Tibial nerve (tissue), 4 donors: ENCODE measurements at regions not wholly inside any gene's neighbourhood (a gene's known extent, or its start where the extent isn't known, plus 50 kb on each side); places are given as distances from the start of the nearest gene placed in this dataset.

Source experiments
- DNase-seq, 2 donors: peaks; one replicate each; pipeline ENCODE4 v3.0.0-alpha.2; 2019; ENCODE audit warnings: low spot score in 2 of 2
- H3K27ac ChIP-seq, 4 donors: fragments of 200-600 bp; sonication (generic) in 3 of 4; one replicate each; pipeline ENCODE4 v1.5.1; 2017 to 2019; ENCODE audit warnings: mild to moderate bottlenecking in 1 of 4
- H3K27me3 ChIP-seq, 2 donors: fragments of 200-600 bp; sonication (generic) in 1 of 2; one replicate each; pipeline versions ENCODE4 v1.5.1 to v1.6.0; 2017 to 2019
- H3K36me3 ChIP-seq, 3 donors: fragments of 200-600 bp; sonication (generic); one replicate each; pipeline ENCODE4 v1.5.1; 2018 to 2019
- H3K4me1 ChIP-seq, 4 donors: fragments of 200-600 bp; sonication (generic) in 3 of 4; one replicate each; pipeline ENCODE4 v1.5.1; 2017 to 2019
- H3K4me3 ChIP-seq, 4 donors: fragments of 200-600 bp; sonication (generic) in 3 of 4; one replicate each; pipeline ENCODE4 v1.5.1; 2017 to 2019; ENCODE audit warnings: mild to moderate bottlenecking in 1 of 4, moderate library complexity in 1 of 4
- H3K9me3 ChIP-seq, 4 donors: fragments of 200-600 bp; sonication (generic) in 3 of 4; one replicate each; pipeline ENCODE4 v1.5.1; 2017 to 2019
- CTCF ChIP-seq, 5 experiments: fragments of 200-600 bp in 3 of 5; fragments of 450-650 bp in 2 of 5; sonication (generic) in 3 of 5; IDR thresholded peaks; one replicate each; pipeline ENCODE4 v1.5.1; 2016 to 2019; ENCODE audit warnings: antibody characterized with exemption in 5 of 5, mild to moderate bottlenecking in 3 of 5, moderate library complexity in 2 of 5
- EP300 ChIP-seq, 2 donors: sonication (generic); formaldehyde crosslinking; IDR thresholded peaks; one replicate each; pipeline ENCODE4 v1.6.1; 2017; ENCODE audit warnings: antibody characterized with exemption in 2 of 2, mild to moderate bottlenecking in 1 of 2
- POLR2A ChIP-seq, 2 donors: fragments of 450-650 bp; IDR thresholded peaks; one replicate each; pipeline ENCODE4 v1.6.1; 2017; ENCODE audit warnings: antibody characterized with exemption in 2 of 2, mild to moderate bottlenecking in 2 of 2, moderate library complexity in 2 of 2
- WGBS, 2 donors: methylation state at CpG; one replicate each; pipeline ENCODE4 v1.1.5; 2018; 5-methylcytosine and 5-hydroxymethylcytosine counted together

GRCh38 chr1:14034506-14034905, 334.5 kb downstream of the PRDM2 start:
- no peaks in the 10 kb centered on the region for H3K27me3 ChIP-seq
- no peak for TF ChIP-seq EP300 (IDR thresholded peaks at IDR 0.05)
- TF ChIP-seq CTCF (IDR thresholded peaks at IDR 0.05) = no peak
- no peak for TF ChIP-seq POLR2A (IDR thresholded peaks at IDR 0.05)

GRCh38 chr1:14037101-14037847, 337.3 kb downstream of the PRDM2 start:
- DNase-seq = no peak
- H3K27me3 ChIP-seq = no peaks in the 10 kb centered on the region
- no peaks in the 10 kb centered on the region for H3K36me3 ChIP-seq
- no peaks in the 10 kb centered on the region for H3K4me1 ChIP-seq
- H3K9me3 ChIP-seq = peaks cover 0 to 15% (median under 1%) of the 10 kb centered on the region in 4 donors
- WGBS, 2 donors = 47 to 50% methylated on average over 6 of the region's 6 CpGs
- TF ChIP-seq CTCF (IDR thresholded peaks at IDR 0.05) = no peak
- TF ChIP-seq POLR2A (IDR thresholded peaks at IDR 0.05) = no peak
- TF ChIP-seq EP300 (IDR thresholded peaks at IDR 0.05) = no peak
- H3K4me3 ChIP-seq = no peak overlapping the region
- no peak overlapping the region for H3K27ac ChIP-seq

More at GRCh38 chr1:14034506-14034905, 334.5 kb downstream of the PRDM2 start:
- Histone ChIP-seq H3K36me3 (no peaks in the 10 kb centered on the region), H3K4me3 (no peak overlapping the region), H3K4me1 (no peaks in the 10 kb centered on the region), H3K9me3 (no peaks in the 10 kb centered on the region), H3K27ac (no peak overlapping the region)
- WGBS, 2 donors = 76 to 82% methylated on average over 5 of the region's 5 CpGs
- DNase-seq = no peak

DNA sequence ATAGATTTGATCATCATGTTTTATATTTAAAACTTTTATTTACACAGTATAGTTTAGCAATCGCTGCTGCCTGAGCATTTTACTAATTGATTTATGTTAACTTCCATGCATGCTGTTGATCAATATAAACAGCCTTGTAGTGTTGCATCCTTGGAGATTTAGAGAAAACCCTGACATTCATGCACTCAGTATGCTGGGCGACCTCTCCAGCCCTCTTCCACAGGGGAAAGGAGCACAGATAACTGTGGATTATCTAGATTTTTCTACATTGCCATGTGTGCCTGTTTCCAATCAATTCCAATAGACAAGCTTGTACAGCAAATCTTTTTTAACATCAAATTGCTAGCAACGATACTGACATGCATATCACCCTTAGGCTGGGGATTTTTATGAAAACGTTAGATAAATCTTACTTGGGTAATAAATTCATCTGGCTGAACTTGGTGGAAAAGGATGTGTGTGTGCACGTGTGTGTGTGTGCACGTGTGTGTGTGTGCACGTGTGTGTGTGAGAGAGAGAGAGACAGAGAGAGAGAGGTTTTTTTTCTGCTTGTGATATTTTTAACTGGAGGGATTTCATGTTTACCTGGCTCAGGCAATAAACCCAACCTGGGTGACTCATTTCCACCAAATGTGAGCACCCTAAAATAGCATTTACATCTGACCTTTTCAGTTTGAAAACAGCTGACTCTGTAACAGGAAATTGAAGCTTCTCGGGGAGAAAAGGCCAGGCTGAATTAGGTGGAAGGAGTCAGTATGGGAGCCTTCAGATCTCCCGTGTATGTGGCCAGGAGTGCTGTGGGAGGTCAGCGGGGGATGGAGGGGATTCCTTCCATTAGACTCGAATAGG, 339.8 kb downstream of the PRDM2 start:
- Histone ChIP-seq H3K27me3 (no peaks in the 10 kb centered on the region), H3K4me3 (no peak overlapping the region), H3K4me1 (no peaks in the 10 kb centered on the region), H3K36me3 (no peaks in the 10 kb centered on the region), H3K9me3 (peaks cover 0 to 19% (median 3%) of the 10 kb centered on the region in 4 donors), H3K27ac (no peak overlapping the region)
- TF ChIP-seq POLR2A (IDR thresholded peaks at IDR 0.05) (no peak), CTCF (IDR thresholded peaks at IDR 0.05) (no peak), EP300 (IDR thresholded peaks at IDR 0.05) (no peak)
- 54 to 55% methylated on average over 11 of the region's 11 CpGs for WGBS, 2 donors
- DNase-seq = no peak

- H3K27me3 ChIP-seq = no peaks in the 10 kb centered on the region
- DNase-seq = no peak
- no peak for TF ChIP-seq CTCF (IDR thresholded peaks at IDR 0.05)
- no peak for TF ChIP-seq POLR2A (IDR thresholded peaks at IDR 0.05)
- no peak for TF ChIP-seq EP300 (IDR thresholded peaks at IDR 0.05)
- H3K4me1 ChIP-seq = no peaks in the 10 kb centered on the region
- H3K4me3 ChIP-seq = no peak overlapping the region
- no peaks in the 10 kb centered on the region for H3K36me3 ChIP-seq
- 65 to 68% methylated on average over 4 of the region's 4 CpGs for WGBS, 2 donors
- no peaks in the 10 kb centered on the region for H3K9me3 ChIP-seq
- H3K27ac ChIP-seq = no peak overlapping the region
Observed at GRCh38 chr1:14049965-14050364, 350.0 kb downstream of the PRDM2 start.
